NCI-H1694 (cell line): ENCODE measurements at regions not wholly inside any gene's neighbourhood (a gene's known extent, or its start where the extent isn't known, plus 50 kb on each side); places are given as distances from the start of the nearest gene placed in this dataset.

Experiments used
- DNase-seq: peaks from one replicate; lab custom pipeline; 2025; lab: John Stamatoyannopoulos, UW

DNA sequence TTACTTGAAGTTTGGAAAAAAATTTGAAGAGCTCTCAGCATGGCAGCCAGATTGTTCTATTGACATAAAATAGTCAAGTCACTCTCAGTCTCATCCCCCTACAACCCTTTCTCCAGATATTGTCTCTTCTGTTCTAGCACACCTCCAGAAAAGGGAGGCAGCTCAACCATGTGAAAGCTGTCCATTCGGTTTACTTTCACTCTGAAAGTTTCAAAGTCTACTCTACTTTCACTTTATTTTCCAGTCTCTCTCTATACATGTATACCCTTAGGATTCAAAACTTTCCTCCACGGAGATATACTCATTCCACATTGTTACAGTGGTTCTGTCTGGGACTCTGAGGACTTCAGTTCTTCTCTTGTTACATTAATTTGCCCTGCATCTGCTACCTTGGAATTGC is 111.0 kb upstream of the STAC start:
- no peak for DNase-seq

DNA sequence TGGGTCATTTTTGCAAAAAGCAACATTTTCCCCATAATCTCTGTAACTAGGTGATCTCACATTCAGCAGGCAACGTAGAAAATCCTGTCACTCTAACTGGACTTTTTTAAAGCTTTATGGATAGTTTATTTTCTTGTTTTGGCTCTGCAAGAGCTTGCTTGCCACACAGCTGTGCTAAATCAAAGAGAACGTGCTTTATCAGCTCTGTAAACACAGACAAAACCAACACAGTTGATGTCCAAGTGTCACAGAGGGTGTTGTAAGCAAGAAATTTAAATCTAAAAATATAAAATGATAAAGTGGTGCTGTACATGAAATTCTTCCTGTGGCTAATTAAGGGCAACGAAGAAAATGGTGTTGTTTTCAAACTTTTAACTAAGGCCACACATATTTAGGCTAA is 97.5 kb upstream of the STAC start:
- no peak for DNase-seq

DNA sequence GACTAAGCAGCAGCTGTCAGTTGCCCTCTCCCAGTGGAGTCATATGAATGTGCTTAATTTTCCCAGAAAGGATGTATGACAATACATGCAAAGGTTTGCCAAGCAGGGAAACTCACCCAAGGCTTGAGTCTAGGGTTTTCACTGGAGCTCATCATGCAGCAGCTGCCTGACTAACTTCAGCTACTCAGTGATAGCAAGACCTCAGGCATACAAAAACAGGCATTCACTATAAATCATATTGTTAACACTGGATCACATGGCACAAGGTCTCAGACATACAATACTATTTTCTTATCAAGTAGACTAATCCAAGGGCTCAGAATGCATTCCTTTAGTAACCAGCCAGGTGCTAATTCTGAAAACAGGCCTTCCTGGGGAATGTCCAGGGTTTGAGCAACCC is 85.0 kb upstream of the STAC start:
- DNase-seq: no peak

DNA sequence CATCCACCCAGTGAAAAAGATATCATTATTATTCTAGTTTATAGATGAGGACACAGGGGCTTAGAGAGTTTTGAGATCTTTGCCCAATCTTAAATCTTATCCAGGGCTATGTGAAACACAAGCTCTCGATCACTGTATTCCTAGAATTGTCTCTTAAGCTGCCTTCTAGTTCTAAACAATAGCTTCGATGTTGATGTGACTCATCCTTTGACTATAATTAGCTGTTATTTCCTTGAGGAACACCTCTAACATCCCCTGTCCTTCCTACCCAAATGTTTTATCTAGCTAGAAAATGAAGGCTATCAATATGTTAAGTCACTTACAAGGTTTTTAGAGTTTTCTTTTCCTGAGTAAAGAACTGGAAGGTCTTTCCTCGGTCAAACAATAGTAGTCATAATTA is 83.1 kb upstream of the STAC start:
- no peak for DNase-seq

DNA sequence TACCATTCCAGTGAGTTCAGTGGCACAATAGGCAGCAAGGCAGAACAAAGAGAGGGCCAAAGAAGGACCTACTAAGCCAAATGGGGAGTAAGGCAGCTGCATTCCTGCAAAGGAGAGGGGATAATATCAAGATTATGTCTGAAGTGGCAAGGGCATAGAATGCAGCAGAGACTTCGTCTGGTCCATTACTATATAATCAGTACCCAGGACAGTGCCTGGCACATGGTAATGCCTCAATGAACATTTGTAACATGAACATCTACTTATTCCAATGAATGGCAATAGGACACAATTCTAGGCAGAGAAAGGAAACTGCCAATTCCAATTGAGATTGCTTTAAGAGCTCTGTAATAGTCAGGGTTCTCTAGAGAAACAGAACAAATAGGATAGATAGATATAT is 82.1 kb upstream of the STAC start:
- DNase-seq: no peak

DNA sequence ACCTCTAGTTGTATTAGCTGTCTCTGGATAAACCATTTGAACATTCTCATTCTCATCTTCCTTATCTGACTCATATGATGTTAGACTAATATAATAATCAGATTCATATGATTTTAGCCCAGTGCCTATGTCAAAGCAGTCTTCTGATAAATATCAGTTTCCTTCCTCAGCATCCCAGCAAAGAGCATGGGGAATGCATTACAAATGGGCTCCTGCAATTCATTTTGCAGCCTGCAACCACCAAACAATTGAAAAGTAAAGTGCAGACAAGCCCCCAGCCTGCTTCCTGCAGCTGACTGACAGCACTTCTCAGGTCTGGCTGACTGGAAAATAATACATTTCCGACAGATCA is 78.2 kb upstream of the STAC start:
- no peak for DNase-seq

DNA sequence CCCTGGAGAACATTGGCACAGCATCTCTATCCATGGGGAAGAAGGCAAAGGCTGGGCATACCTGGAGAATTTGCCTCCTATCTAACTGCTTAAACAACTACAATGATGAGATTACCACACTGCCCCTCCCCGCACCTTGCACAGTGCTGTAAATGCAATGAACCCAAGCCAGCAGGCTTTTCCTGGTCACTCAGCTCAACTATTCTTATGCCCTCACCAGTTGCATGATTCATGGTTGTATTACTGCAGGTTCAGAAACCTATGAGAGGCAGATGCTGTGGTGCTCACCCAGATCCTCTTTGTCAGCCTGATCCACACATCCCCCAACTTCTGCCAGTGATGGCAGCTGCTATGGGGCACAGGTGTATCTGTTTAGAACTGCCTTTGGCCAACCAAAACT is 77.7 kb upstream of the STAC start:
- no peak for DNase-seq

DNA sequence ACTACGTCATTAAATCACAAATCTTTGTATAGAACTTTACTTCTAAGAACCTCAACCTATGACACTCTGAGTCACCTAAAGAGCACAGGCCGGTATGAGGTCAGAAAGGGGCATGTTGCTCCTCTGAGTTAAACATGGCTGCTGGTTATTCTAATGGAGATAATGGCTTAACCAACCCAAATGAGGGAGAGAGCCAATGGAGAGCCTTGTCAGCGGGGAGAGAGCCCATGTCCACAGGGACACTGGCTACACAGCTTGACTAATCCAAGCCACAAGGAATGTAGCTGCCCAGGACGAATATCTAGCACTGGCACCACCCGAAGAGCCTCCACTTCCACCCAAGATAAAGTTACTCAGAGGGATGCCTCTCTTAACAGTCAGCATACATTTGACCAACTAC is 77.0 kb upstream of the STAC start:
- DNase-seq: no peak

DNA sequence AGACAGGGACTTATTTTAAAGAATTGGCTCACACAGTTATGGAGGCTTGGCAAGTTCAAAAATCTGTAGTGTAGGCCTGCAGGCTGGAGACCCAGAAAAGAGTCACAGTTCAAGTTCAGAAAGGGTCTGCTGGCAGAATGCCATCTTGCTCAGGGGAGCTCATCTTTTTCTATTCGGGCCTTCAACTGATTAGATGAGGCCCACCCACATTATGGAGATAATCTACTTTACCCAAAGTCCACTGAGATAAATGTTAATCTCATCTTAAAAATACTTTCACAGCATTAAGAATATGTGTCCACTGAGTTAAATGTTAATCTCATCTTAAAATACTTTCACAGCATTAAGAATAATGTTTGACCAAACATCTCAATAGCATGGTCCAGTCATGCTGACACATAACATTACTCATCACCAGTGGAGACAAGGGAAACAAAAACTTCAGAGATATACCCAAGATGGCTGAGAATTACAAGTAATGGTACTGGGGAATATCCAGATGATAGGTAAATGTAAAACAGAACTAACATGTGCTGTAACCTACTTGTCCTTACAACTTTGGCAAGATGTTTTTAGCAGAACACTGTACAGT is 74.3 kb upstream of the STAC start:
- no peak for DNase-seq

DNA sequence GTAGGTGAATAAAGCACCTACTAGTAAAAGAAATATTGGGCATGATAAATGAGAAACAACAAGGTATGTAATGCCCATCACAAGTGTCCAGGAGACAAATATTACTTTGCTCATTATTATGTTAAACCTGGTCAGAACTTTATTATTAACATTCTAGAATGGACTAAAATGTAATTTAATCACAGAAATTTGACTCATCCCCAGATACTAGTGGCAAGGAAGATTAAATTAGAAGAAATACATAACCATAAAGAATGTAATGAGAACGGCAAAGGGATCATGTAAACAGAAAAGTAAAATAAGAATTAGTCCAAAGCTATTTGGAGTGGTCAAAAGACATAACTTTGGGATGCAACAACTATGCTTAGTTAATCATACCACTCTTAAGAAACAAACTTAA is 71.2 kb upstream of the STAC start:
- DNase-seq: no peak

DNA sequence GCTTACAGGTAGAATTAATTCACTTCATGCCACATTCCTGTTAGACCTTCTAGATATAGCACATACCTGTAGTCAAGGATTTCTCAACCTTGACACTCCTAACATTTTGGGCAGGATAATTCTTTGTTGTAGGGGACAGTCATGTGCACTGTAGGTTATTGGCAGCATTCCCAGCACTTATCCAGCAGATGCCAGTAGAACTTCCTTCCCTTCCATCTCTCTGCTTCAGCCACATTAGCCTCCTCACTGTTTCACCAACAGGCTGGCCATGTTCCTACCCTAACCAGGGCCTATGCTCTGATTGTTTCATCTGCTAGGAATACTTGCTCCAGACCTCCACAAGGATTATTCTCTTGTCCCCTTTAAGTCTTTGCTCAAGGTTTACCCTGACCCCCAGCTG is 68.0 kb upstream of the STAC start:
- no peak for DNase-seq

DNA sequence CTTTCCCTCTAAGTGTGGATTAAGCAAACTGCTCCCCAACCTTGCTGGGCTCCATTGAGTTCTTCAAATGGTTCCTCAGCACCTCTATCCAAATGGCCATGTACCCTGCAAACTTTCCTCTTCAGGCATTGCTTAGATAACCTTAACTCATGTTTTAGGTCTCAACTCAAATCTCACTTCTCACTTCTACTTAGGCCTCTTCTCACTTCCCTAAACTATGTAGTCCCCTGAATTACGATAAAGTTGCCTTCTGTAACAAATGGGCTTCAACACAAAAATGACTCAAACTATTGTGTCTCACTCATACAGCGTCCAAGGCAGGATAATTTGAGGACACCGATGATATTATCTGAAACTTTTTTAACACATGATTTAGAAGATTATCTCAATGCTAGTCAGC is 62.4 kb upstream of the STAC start:
- no peak for DNase-seq

DNA sequence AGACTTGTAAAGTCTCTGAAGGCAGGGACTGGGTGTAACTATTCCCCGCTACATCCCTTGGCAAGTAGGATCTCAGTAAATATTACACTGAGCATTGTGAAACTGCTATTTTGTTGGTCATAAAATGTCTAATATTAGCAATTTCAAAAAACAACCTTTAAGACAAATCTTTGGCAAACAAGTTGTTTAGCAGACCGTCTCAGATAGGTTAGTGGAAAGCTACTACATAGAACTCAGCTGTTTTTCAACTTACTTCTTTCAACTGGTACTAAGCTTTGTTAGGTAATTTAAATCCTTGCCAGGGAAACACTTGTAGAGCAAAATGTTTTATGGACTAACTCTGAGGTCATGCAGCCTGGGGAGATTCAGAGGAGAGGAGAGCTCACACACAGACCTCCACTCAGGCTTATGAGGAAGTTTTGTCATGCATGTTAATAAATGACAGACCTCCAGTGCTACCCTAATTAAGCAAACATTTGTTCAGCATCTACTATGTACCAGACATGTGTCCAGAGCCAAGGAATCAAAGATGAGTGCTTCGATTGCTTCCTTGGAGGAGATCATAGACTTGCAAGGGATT is 61.6 kb upstream of the STAC start:
- no peak for DNase-seq

DNA sequence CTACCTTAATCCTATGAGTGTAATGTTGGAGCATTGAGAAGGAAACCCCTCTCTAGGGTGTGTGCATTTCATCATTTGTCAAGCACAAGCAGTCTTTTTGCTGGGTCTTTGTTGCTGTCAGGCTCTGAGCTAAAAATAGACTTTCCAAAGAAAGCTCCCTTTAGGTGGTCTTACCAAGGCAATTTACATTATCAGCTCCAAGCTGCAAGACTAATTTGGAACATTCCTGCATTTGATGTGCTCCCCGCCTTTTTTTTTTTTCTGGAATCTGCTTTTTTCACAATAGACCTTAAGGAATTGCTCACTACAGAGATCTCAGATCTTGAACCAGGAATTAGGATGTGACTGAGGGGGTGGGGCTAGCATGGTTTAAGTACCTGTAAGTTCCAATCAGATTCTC is 60.6 kb upstream of the STAC start:
- no peak for DNase-seq
